Fibroblast of skin of scalp (primary cell): ENCODE measurements at regions not wholly inside any gene's neighbourhood (a gene's known extent, or its start where the extent isn't known, plus 50 kb on each side); places are given as distances from the start of the nearest gene placed in this dataset.
A peak's percentile ranks its signal among the peaks of the same experiment; 100 is the strongest.

ENCODE experiments used
- DNase-seq: peaks from one replicate; pipeline ENCODE4 v3.0.0-alpha.2; 2013

DNA sequence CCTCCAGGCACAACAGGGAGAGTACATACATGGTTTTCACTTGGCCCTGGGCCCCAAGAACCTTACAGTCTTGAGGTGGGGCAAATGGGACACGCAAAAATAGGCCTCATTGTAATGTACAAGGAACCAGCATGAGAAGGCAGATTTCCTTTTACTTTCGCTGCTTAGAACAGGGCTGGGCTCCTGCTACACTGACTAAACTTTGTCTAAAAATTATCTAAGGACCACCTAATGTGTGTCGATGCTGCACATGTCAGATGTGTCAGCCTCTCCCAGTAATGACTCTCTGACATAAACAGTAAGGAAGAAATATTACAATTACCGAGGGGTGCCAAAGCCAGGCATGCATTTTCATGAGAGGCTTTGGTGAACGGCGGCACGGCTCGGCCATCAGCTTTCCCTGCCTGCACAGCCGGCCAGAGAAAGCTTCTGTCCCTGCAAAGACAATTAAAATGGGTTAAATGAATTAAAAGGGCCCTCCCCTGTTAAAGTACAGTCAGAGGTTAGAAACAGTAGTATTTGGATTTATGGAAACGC is 224.2 kb upstream of the IRX3 start:
- peak; percentile 22 for DNase-seq

DNA sequence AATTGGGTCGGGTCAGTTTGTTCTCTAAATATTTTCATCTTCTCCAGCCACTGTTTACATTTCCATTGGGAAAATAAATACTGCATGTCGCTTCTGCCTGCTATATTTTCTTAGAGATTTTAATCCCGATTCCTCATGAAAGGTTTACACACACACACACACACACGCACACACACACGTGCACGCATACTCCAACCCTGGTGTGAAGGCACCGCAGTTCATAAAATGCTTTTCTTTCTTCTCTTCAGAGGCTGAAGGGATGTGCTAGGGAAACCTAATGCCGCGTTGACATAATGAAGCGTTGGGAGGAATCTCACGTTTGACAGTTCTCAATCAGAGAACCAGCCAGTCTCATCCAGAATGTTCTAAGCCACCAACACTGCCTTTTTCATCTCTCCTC is 222.9 kb upstream of the IRX3 start:
- DNase-seq: no peak

DNA sequence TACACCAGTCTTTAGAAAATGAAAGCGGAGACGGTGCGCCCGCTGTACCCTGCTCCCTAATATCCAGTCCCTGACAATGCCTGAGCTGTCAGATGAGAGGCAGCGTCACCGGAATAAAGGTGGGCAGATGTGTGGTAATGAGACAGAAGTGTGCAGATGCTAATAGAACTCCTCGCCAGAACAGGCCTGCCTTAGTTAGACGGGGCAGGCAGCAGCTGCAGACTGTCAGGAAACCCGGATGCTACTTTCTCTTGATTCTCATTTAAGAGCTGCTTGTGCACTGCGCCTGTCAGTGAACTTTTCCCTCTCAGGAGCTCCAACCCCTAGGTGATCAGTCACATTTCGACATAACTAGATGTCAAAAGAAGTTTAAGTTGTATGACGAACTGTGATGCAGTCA is 221.8 kb upstream of the IRX3 start:
- no peak for DNase-seq

DNA sequence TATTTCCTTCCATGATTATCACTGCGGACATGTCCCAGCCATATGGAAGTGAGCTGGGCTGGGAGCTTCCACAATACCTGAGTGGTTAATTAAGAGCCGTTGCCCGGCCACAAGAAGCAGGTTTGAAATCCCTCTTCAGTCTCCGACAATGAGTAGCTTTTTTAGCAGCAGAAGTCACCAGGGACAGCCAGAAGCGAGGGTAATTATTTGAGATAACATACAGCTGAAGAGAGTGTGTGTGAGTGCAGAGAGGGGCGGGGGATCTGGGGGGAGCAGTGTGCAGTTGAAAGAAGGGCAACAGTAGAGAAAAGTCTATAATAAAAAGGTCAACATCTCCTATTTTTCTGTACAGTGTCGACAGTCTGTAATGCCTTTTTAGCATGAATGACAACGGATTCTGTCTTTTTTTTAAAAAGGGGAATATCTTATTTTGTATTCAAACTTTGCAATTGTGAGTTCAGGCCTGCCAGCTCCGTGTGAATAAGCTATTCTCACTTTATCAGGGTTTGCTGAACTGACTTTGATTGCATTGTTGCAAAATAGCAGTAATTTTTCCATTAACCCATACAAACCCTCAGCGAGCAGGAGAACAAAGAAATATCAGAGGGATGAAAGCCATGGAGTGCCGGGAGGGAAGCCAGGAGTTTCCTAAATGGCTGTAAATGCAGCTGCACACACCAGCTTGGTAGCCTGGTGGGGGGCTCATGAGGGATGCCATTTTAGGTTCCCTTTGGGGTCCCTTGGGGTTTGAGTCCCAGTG is 220.3 kb upstream of the IRX3 start:
- DNase-seq: no peak

DNA sequence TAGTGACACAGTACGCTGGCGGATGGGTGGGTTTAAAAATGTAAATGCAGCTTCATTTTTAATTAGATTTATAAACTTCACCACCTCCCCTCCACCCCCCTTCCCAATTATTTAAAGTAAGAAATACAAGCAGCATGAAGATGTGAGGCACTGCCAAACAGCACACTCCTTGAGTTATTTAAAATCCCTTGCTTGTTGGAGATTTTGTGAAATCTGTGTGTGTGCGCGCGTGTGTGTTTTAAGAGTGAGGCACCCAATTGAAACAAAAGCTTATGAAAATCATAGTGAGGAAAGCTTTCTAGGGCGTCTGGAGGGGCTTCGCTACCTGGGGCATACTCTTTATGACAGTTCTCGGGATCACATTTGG is 219.6 kb upstream of the IRX3 start:
- no peak for DNase-seq

DNA sequence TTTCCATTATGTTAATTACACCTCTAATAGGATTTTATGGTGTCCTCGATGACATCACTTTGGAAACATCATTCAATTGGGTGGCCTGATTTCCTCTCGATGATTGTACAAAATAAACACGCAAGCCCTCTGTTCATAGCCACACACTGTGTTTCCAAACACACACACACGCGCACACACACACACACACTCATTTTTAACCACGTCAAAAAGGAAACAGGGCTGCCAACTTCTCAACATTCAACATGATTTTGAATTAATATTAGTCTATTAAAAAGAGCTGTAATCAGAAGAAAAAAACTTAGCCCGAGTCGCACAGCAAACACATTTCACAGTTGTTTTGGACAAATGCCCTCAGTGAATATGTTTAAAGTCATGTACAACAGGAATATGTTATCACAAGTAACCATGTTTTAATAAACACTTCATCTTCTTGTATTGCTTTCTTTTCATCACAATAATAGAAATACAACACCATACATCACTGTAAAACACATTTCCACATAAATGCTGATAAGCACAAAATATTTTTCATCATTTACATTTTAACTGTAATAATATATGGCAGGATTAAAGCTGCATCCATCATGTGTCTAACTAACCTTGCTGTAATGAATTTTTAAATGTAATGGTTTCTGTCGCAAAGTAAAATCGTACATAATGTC is 219.1 kb upstream of the IRX3 start:
- DNase-seq: peak; percentile 48

DNA sequence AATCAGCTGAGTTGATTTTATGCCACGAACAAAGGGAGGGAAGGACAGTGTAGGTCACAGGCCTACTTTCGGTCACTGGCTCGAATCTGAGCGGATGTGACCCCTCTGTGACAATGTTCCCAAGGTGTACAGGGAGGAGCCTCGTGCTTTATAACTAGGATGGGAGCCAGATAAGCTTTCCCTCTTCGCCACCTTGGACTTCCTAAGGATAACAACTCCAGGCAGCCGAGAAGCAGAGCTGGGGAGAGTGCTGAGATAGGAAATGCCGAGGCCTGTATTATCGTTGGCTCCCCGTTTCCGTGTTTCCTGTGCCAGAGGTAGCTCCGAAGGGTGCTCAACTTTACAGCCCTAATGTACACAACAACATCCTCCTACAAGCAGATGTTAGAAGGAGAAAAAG is 217.8 kb upstream of the IRX3 start:
- no peak for DNase-seq

DNA sequence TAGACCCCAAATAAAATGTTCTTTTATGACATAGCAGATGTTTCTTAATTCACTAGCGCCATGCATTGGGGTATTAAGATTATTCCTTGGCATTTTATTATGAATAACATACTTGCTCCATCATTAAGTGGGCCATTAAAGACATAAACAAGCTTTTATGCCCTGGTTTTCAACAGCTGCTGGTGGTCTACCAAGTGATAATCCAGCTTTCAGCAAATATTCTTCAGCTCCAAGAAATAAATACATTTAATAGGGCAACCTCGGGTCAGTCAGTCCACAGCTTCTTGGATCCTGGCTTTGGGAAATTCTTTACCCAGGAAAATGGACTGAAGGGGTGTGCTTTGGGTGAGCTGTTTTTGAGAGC is 217.3 kb upstream of the IRX3 start:
- DNase-seq: no peak

DNA sequence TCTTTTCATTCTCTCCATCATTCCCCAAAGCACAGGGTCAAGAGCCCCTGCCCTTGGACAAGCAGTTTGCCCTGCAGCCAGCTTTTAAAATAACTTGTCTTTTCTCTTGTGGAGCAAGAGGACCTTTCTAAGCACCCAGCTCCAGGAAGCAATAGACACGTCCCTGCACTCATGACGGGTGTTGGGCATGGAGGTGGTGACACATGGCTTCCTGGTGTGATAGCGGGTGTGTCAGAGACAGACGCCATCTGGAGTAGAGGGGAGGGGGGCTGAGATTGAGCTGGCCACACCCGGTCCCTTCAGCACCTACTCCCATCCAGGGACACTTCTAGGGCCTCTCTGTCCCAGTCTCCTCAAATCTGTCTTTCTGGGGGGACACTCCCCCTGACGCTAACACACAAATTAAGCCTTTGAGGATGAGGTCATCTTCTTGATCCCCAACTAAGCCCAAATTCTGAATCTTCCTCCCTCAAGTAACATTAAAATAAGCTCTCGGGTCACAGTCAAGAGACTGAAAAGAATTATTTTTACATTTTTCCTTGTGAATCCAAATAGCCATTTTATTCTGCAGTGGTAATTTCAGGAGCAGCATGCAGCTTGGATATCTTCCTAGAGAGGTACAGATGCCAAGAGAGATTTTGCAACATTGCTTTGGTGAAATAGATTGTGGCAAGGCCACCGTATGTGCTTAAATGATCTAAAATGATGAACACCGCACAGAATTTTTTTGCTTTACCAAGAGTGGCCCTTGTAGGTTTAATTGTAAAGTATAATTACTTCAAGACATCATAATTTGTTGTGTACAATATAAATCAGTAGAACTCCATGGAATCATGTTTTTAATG is 216.6 kb upstream of the IRX3 start:
- peak; percentile 40 for DNase-seq

DNA sequence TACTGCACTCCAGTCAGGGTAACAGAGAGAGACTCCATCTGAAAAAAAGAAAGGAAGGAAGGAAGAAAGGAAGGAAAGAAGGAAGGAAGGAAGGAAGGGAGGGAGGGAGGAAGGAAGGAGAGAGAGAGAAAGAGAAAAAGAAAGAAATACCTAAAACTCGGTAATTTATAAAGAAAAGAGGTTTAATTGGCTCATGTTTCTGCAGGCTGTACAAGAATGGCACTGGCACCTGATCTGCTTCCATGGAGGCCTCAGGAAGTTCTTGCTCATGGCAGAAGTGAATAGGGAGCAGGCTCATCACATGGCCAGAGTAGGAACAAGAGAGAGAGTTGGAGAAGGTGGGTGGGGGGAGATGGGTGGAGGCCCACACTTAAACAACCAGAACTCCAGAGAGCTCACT is 215.2 kb upstream of the IRX3 start:
- DNase-seq: no peak

DNA sequence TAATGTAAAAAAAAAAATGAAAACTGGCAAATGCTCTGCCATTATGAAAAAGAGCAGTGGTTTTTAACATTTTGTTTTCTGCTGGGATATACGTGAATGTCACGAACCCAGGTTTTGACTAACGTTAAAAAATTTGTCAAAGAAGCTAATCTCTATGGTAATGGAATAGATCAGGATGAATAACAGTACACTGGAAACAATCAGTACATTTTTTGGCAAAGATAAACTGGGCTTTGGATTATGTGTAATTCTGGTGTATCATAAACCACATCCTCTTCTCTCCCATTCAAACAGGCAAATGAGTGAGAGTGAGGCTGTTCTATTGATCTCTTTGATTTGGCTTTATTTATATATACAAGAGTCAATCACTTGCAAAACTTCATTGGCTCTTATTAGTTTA is 207.0 kb upstream of the IRX3 start:
- no peak for DNase-seq

DNA sequence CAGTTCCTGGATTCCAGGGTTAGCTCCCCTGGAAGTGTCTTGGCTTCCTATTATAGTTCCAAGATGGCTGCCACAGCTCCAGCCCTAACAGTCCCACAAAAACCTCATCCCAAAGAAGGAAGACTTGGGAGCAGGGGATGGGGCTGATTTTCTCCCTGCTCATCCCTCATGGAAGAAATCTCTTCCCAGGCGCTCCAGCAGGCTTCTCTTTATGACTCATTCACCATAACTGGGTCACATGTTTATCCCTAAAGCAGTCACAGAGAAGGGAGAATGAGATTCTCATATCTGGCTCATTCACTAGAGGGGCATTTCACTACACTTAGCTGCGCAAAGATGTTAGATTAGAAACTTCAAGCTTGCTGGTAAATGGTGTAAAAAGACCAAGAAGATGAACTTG is 206.5 kb upstream of the IRX3 start:
- DNase-seq: peak; percentile 78

DNA sequence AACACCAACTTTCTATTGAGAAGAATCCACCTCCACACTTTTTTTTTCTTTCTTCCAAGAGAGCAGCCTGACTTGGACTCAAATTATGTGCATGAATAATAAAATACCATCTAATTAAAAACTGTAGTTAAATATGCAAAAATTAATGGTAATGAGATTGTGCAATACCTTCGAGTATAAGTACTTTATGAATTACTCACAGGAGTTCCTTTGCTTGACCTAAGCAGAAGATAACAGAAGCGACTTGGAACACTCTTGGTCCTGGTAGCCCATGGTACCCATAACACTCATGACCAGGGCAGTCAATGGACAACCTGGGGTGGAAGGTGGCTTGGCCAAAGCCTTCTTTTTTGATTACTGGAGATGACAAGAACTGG is 203.5 kb upstream of the IRX3 start:
- no peak for DNase-seq

DNA sequence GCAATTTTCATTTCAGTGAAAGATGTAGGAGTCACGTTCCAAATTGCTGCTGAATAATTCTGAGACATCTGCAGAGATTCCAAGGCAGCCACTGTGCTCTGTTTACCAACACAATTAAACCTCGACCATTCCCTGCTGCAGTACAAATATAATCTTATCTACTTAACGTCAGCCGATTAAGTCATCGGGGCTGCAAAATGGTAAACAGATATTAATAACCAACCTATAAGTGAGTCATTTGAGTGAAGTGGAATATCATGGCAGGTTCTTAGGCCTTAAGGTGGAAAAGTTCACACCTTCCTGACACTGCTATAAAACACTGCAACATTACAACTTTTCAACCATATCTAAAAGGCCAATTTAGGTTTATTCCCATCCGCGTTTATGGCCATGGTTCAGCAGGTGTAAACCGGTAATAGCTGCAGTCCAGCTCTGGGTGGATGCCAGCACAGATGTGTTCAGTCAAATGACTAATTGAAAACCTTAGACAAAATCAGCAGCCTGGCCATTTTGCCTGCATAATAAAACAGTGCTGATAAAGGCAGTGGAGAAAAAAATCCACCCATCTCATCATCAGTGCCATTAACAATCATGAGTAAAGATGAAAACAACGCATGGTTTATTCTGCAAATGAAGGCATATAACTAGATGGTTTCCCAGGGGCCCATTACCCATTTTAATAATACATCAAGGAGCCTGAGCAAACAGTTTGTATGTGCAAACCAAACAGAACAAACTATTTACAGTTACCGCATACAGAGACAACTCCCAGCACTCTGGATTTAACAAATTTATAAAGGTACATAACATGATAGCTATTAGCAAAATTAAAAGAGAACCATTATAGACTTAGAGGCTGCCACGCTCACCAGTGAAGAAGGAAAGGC is 202.9 kb upstream of the IRX3 start:
- DNase-seq: no peak

DNA sequence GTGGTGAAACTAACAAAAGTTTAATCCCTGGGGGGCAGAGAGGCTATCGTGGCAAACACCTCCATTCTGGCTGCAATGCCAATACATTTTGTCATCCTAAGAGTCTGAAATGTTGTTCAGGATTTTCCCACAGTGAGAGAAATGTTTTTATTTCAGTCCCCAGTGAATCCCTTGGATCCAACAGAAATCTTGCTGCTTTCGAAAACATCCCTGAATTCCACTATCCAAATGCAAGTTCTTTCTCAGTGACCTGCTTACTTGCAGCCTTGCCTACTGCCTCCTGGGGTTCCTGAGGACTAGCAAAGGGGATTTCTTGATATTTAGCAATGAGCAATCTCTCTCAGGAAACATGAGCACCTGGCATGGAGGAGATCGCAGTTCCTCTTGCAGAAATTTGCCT is 202.1 kb upstream of the IRX3 start:
- peak; percentile 67 for DNase-seq

DNA sequence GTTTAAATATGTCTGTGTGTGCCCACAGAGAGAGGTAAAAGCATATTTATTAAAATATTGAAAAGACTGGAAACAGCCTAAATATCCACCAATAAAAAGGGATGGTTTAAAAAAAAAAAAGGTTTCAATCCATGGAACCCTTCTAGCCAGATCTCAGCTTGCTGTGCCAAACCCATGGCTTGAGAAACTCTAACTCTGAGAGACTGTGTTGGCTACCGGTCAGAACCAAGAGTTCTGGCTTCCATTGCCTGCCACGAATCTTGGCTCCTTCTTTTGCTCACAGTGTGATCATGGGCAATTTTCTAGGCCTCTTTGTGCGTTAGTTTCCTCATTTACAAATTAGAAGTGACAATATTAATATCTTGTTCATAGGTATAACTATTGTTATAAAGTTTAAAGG is 201.3 kb upstream of the IRX3 start:
- DNase-seq: no peak

DNA sequence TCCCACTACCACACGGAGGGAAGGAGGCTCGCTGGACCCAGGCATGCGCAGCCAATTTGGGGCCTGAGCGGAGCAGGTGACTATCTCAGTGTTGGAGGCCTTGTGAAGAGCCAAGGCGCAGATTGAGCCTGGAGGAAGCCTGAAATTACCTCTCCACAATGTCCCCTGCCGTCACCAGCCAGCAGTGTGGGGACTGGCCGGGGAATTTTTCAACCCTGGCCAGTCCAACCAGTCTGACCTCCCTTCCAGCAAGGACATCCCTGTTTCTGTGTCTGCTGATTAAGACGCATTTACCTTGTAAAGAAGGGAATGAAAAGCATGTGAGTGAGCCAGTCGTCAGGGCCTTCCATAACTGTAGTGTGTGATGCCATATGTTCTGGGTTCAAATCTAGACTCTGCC is 198.1 kb upstream of the IRX3 start:
- DNase-seq: no peak

DNA sequence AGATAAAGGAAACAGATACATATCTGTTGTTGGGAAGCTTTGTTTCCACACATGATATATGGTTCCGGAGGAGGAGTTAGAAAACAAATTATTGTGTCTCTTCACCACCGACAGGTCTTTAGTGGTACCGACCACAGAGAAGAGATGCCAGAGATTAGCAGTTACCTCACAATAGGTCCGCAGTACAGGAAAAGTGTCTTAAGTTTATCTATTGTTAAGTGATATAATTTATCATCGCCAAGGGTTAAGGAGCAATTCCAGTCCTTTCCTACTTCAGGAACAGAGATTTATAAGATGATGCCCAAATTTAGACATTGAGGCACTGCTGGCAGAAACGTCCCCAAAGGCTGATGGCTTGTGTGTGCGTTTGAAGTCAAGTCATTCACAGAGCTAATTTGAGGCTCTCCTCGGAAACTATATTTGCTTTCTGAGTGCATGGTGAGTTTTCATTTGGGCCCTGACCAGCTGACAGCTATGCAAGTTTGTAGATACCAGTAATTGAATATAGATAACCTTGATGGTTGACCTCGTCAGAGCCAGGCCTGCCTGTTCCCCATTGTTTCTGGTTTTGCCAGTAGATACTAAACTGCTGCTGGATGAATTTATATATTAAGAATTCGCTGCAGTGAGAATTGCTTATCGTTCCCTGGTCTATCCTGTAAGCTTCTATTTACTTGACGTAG is 196.4 kb upstream of the IRX3 start:
- DNase-seq: no peak

DNA sequence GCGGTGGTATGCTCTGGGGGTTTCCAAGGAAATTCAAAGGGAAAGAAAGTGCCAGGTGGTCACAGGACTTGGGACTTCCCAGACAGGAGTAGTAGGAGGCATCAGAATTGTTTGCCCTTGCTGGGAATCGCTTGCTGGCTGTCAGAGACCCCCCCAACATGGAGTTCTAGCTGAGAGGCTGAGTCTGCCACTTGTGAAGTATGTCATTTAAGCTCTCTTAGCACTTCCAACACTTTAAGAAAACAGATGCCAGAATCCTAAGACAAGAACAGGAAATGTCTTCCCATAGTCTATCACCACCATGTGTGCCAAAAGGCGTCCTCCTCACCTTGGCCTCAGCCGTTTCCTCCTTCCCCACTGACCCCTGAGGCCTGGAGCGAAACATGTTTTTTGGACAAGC is 193.8 kb upstream of the IRX3 start:
- no peak for DNase-seq

DNA sequence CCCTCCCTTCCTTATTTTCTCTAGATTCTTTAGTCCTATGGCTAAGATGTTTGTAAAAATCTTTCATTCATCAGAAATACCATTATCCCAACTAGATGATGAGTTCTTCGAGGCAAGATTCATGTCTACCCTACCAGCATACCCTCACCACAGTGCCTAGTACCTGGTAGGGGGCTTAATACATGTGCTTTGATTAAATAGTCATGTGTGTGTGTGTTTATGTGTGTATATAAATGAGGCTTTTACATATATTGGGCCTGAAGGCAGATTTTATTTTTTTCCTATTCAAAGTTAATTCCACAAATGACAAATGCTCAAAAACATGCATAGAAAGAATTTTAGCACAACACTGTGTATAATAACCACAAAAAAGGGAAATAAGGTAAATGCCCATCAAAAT is 193.0 kb upstream of the IRX3 start:
- DNase-seq: no peak

DNA sequence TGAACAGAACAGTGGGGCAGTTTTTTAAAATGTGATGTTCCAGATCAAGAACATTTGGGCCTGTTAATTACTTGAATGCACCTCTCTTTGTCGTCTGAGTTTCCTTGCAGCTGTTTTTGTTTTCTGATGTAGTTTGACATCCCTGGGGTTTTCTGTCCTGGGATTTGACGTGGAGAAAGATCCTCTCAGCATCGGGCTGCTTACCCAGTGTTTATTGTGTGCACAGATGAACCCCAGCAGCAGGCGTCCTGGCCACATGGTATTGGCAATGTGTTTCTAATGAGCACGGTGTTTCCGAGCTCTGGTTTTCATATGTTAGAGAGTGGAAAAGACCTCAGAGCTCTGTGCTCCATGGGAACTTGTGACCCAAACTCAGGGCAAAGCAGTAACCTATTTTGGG is 191.1 kb upstream of the IRX3 start:
- DNase-seq: no peak

DNA sequence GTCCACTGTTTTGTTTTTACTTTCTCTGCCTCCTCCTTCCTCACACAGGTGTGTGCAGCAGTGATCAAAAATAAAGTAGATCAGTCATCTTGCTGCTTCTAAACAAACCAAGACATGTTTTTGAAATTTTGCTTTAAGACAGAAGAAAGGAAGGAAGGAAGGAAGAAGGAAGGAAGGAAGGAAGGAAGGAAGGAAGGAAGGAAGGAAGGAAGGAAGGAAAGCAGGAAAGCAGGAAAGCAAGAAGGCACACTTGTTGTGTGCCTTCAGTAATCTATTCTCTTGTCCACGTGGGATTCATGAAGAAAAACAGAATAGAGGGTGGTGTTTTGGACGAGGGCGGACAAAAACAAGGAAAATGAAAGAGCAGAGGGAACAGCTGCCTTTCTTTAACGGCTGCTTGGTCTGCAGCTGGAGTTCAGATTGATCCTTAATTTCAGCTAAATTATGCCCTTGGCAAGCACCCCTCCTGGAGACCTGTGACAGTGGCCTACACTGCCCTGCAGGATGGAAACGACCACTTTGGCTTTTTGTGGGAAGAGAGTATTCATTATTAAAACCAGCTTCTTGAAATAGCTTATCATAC is 188.5 kb upstream of the IRX3 start:
- DNase-seq: no peak
